NCI-H446 (cell line): ENCODE measurements at regions not wholly inside any gene's neighbourhood (a gene's known extent, or its start where the extent isn't known, plus 50 kb on each side); places are given as distances from the start of the nearest gene placed in this dataset.
A peak's percentile ranks its signal among the peaks of the same experiment; 100 is the strongest.

Source experiments
- DNase-seq, 2 experiments: peaks; one replicate each; lab custom pipeline; 2025; lab: John Stamatoyannopoulos, UW

DNA sequence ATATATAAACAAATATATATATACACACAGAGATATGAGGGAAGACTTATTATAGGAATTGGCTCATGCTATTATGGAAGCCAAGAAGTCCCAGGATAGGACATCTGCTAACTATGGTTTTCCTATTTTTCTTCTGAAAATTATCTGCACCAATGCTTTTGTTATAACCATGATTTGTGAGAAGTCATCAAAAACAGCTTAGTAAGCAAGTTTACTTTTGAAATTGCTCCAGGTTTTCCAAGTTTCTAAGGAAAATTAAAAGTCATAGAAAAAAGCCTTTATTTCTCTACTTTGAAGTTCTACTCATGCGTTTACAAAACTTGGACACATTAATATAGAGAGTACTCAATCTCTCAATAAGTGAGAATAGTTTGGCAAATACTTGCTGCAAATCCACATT lies 213.1 kb downstream of the TRAM1L1 start:
- peak; percentile 70 to 79 for DNase-seq

DNA sequence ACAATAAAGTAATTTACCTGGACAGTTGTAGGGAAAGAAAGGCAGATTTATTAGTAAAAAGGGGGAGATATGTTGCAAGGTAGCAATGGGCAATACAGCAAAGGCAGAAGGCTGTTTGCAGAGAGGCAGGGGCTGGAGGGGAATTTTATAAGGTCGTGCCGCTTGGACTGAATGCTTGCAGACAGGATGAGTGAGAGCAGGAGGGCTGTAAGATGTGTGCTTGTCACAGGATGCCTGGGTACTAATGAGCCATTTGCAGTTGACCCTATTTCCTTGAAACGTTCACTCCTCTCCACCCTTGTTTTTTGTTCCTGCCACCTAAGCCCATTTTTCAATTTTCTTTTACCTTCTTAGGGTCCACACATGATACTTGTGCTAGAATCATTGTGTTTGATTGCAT lies 214.7 kb downstream of the TRAM1L1 start:
- peak in 1 of 2 experiments; percentile 23 for DNase-seq

DNA sequence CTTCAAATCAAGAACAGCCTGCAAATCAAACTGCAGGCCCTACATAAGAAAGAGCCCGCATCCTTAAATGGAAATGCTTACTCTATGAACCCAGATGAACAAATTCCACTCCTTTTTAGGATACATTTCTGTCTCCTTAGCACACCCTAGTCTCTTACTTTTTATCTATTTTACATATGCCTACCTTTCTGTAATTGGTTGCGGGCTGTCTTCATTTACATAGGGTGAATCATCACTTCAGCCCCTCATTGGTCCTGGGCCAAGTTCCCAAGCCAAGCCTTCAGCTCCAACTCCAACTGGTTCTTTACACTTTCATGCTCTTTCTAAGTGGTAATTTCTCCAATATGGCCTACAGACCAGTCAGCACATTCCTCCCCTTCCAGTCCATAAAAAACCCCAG lies 219.3 kb downstream of the TRAM1L1 start:
- DNase-seq, result peak; percentile 36 to 75

DNA sequence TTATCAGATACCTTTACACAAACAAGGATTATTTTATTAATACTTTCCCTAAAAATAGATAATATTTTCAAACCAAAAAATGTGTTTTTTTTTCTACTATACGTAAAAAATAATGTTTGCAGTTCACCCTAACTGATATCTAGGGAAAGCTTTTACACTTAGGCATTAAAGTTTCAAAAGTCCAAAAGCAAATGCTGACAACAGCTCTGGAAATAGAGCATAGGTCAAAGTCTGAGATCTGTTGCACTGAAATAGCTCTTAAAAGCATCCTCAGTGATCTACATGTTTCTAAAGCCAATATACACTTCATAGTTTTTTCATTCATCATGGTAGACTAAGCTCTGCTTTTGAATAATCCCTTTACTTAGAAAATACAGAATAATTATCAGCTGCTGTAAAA lies 222.8 kb downstream of the TRAM1L1 start:
- DNase-seq, result no peak

DNA sequence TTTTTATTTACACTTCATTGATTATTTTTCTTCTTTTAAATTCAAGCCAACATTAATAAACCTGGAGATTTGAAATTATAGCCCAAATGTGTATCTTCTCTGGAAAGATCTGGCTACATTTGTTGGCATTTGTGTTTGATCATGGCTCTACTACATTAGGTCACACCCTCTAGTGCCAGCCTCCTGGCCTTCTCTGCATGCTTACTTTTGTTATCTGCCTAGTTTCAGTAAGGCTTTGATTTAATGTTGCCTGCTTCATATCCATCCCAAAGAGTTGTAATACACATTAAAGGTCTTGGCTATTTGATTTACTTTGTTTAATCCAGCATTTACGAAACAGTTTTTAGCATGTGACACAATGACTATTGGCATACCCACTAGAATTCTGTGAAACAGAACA lies 224.5 kb downstream of the TRAM1L1 start:
- no peak for DNase-seq

DNA sequence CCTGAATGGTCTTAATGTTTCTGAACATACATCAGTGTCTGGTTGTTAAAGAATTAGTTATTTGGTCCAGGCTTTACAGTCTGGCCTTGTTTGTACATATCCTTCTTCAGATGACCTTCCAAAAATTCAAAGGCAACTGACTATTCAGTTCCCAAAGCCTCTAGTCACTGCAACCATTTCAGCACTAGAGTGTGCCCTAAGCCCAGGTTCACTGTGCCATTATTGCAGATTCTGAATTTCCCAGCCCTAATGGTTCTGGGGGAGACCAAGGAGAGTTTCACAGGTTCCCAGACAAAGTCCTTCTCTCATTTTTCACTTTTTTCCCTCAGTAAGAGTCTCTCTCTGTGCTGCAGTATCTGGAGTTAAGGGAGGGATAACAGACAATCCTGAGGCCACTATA lies 235.8 kb downstream of the TRAM1L1 start:
- peak in 1 of 2 experiments; percentile 16 for DNase-seq

DNA sequence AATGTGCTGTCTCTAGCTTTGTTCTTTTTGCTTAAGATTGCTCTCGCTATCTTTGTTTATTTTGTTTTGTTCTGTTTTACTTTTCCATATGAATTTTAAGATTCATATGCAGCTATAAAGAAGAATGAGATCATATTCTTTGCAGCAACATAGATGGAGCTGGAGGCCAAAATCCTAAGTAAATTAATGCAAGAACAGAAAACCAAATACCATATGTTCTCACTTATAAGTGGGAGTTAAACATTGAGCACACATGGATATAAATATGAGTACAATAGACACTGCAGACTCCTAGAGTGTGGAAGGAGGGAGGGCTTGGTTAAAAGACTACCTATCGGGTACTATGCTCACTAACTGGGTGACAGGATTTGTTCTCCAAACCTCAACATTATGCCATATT lies 237.8 kb downstream of the TRAM1L1 start:
- DNase-seq, result peak; percentile 46 to 54

DNA sequence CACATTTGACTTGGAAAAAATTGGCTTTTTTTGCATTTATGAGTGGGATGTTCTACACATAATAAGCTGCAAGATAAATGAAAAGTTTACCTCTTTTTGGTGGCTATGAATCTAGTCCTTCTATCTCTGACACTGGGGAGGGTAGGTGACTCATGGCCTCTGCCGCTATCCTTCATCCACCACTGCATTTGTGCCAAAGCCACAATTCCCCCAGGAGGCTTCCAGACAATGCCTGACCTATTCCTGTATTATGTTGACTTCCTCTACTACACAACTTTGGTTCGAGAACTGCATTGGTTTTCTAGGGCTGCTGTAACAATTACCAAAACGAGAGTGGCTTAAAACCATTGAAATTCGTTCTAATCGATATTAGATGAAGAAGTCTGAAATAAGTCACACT lies 245.6 kb downstream of the TRAM1L1 start:
- DNase-seq, result no peak

DNA sequence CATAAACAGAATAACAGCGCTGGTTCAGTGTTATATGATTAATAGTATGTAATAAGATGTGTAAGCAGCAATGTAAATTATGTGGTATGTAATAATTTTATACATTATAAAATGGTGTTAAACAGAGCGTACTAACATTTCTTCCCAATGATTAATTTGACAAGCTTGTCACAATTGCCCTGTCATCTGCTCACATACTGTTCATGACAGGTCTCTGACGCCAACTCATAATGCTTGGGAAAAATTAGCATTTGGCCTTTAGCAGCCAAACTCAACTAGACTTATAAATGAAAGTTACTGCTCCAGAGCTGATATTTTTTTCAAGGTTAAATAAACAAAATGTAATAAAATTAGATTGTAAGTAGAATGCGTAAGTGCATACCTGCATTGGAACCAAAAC lies 246.8 kb downstream of the TRAM1L1 start:
- peak; percentile 25 to 35 for DNase-seq

DNA sequence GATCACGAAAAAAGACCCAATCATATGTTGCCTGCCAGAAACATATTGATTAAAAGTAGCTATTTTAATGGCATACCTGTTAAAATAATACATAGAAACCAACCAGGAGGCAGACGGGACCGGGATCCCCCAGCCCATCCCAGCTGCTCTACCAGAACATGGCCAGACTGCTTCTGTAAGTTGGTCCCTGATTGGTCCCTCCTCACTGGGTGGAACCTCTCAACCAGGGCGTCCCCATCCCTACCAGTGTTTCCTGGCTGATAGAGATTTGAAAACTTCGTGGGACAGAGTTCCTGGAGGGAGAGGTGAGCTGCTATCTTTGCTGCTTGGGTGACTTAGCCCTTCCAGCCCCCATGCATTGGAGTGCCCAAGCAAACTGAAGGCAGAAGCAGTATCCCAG lies 256.2 kb downstream of the TRAM1L1 start:
- no peak for DNase-seq

DNA sequence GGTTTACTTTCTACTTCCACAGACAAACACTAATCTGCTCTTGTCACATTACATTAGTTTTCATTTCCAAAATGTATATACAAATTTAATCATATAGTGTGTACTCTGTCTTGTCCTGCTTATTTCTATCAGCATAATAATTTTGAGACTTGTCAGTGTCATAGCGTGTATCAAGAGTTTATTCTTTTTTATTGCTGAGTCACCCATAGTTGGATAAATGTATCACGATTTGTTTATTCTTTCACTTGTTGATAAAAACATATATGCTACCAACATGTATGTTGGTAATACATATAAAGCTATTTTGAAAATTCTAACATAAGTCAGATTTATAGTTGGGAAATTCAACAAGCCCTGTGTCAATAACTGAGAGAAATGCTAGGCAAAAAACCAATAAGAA lies 261.2 kb downstream of the TRAM1L1 start:
- DNase-seq, result no peak

DNA sequence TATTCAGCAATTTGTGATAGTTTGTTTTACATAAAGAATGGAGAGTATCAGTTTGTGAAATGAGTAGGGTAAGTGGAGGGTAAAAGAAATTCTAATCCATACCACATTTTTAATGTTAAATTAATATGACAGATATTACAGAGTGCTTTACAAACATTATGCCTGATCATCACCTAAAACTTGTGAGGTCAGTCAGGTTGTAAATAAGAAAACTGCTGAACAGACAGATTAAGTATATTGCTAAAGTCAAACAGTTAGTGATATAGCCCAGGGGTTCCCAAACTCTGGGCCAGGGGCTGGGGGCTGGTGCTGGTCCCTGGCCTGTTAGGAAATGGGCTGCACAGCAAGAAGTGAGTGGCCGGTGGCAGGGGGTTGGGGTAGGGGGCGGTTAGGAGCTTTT lies 273.6 kb downstream of the TRAM1L1 start:
- DNase-seq, result no peak

DNA sequence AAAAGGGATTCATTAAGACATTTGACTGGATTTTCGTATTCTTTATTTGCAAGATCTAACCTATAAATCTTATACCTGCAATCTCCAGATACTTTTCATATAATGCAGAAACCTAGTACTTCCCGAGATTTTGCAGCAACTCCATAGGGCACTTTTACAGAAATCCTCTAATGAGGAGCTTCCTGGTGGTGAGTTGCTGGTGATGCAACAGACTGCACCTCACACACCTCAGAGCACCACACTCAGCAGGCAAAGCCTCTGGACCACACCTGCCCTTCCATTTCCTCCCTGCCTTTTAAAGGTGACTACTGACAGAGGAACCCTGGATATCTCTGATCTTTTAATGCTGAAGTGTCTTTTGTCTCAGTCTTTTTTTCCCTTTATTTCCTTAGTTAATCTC lies 289.4 kb downstream of the TRAM1L1 start:
- no peak for DNase-seq

DNA sequence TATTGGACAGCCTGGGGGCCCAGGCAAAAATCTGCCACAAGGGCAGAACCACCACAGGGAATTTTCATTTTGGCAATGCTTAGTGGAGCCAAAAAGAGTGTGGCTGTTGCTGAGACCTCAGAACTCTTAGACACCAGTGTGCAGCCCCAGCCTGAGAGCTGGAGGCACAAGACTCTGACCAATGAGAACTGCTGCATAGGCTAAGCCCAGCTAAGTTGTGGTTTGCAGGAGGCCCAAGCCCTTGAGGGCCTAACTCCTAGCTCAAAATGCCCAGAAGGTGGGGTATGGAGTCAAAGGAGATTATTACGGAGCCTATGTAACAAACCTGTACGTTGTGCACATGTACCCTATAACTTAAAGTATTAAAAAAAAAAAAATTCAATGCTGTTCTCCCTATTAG lies 296.7 kb downstream of the TRAM1L1 start:
- DNase-seq, result no peak

DNA sequence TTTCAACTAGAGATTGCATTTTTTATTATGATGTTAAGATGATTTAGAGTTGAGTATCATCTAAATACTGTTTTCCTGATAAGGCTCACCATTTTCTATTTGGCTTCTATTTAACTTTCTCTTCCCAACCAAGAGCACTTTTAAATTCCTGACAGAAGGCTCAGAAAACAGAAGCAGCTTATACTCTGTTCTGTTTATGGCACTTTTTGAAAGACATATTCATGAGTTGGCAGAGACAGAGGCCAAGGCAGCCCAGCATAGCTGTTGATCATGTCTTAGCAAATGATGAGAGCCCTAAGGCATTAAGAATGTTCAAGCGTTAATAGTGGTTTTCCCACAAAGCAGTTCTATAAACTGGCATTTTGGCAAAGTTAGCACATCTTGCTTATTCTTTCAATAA lies 330.3 kb downstream of the TRAM1L1 start:
- peak; percentile 78 to 91 for DNase-seq

DNA sequence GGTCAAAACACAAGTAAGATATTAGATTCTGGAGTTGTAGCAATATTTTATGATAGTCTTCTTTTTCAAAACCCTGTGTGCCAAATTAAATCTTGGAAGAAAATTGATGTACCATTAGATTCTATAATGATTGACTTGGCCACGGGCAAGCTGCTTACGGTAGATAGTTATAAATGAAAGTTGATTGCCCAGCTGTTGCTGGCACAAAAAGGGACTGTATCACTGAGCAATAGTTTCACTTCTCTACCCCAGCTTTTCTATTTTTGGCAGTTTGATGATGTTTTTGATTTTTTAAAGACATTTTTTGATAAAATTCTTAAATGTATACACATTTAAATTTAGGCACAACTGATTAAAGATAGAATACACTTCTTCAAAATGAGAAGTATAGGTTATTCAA lies 333.3 kb downstream of the TRAM1L1 start:
- DNase-seq, result peak; percentile 61 to 83

DNA sequence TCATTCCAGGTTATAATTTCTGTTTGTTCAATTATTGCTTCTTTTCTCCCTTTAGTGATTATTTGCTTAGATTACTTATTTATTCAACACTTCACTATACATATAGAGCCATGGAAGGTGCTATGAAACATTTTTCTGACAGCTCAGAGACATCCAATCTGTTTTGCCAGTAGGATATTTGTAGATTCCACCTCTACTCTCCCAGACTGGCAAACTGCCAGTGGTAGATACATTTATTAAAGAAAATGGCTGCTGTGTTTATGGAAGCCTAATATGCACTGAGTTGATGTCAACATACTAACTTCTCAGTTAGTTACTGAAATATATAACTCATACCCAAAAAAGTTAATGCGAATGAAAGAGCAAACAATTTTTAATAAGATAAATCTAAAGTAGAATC lies 348.6 kb downstream of the TRAM1L1 start:
- peak; percentile 41 to 79 for DNase-seq

DNA sequence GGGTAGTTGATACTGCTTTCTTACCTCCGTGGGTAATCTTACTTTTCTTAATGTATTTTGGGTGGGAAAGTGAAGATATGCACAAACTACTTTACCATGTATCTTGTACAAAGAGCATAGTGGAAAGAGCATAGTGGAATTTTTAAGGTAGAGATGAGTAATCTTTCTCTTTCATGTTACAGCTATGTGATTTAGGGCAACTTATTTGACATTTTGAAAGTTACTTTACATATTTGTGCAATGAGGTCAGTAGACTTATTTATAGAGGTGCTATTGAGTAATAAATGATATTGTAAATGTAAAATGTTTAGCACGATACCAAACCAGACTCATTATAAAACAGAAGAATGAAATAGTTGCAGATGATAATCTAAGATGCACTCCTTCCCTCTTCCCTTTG lies 351.2 kb downstream of the TRAM1L1 start:
- DNase-seq, result no peak

DNA sequence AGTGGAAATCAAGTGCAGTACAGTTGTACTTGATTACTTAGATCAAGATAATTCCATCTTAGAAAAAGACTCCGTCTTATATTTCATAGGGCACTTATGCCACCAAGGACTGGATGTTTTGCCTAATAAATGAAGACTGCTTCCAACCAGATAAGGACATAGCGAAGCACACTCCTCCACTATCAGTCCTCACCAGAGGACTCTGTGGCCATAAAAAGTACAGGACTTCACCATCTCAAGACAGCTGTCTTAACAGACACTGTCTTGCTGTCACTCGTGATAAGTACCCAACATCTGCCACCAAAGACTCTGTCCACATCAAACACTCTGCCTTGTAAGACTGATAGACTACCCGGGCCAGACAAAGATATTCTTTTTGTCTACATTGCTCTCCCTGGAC lies 352.0 kb downstream of the TRAM1L1 start:
- no peak for DNase-seq

DNA sequence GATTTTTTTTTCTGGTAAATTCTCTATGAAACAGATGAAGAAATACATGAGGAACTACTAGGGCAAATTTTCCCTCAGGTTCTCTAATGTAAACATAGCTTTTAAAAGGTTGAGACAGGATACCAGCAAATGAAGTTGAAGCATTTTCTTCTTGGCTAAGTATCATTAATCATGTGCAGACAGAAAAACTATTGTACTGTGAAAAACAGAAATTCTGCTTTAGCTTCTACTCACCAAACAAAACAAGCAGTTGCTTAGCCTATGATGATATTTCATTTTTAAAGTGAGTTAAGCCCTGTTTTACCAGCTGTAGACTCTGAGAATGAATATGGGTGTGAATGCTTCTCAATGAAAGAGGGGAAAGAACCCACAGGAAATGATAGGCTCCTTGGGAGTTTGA lies 358.9 kb downstream of the TRAM1L1 start:
- no peak for DNase-seq

DNA sequence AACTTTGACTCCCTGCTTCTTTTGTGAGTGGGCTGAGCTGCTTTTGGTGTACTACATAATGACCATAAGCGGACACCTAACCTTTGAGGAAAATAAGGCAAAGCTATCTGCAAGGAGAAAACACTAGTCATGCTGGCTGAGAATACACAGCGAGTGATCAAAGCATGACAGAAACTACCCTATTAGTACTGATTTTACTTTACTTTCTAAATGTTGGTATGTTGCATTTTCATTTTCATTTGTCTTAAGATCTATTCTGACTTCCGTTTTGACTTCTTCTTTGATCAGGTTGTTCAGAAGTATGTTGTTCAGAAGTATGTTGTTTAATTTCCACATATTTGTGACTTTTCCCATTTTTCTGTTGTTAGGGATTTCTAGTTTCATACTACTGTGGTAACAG lies 361.1 kb downstream of the TRAM1L1 start:
- no peak for DNase-seq

DNA sequence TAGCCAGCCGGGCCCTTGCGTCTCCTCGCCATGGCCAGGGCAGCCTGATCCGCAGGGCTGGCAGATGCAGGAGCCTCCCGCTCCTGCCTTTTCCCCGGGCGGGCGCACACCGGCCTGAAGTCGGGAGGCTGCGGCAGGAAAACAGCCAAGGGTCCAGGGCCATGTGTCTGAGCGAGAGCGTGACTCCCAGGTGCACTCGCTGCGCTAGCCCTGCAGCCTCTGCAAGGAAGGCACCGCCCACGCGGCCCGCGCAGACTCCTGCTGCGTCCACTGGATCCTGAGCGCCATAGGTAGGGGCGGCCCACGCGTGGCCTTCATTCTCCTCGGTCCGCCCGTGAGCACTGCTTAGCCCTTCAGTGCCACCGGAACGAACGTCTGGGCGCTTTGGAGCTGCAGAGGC lies 379.9 kb downstream of the TRAM1L1 start:
- no peak for DNase-seq

DNA sequence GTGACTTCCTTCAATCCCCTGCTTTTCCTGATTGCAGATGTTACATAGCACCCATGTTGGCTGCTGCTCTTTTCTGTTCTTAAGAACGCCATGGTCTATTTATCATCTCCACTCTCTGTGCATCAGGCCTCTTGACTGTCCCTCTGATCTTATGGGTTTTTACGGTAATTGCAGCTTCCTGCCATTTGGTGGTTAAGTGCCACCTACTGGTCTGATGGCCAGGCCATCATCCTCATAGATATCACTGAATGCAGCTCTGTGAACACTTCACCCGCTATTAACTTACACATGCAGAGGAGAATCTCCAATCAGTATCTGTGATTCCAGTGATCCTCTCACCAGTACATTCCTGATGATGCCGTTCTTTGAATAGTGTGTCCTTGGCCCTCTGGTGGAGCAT lies 382.4 kb downstream of the TRAM1L1 start:
- DNase-seq, result no peak

DNA sequence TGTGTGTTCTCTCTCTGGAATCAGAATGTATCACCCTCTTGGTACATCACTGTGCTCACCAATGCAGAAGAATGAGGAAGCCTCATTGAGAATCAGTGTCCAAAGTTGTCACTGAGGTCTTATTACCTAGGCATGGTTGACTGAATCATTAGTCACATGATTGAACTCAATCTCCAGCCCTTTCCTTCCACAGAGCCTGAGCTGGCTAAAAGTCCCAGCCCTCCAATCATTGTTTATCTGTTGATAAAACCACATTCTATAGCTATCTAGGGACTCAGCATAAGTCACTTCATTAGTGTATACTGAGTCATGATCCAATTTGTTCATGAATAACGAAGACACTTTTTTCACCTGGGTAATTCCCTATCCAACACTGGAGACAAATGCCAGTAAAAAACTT lies 396.8 kb downstream of the TRAM1L1 start:
- DNase-seq, result no peak

DNA sequence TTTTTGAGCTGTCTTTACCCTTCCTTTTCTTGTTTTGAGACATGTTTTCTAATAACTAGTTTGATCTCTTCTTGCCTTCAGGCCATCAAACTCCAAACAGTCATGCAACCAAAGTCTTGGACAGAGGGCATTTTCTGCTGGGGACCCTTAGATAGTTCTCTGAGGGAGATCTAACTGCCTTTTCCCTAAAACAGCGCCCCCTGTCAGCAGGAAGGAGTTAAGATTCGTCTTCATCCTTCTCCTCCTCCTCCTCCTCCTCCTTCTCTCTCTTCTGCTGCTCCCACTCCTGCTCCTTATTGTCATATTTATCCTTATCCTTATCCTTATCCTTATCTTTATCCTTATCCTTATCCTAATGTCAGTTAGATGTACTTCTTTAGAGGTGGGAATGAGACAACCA lies 417.2 kb downstream of the TRAM1L1 start:
- DNase-seq, result no peak
